ENCODE measurements at regions not wholly inside any gene's neighbourhood (a gene's known extent, or its start where the extent isn't known, plus 50 kb on each side); places are given as distances from the start of the nearest gene placed in this dataset.

- DNase-seq: no peak
These were observed 58.7 kb upstream of the TGM3 start for GRCh38 chr20:2237059-2237458.

DNA sequence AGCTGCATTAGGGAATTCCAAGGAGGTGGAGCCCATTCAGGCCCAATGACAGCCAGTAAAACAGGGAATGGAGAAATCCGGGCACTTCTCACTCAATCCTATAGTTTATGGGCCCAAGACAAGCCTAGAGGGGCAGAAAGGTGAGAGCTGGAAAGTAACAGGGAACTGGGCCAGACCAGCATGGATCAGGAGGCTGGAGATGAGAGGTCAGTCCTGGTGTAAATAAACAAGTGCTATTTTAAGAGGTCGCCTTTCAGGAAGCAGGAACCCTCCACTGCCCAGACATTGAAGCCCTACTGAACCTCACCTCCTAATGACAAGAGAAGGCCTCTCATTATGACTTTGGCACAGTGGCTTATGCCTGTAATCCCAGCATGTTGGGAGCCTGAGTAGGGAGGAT, 57.2 kb upstream of the TGM3 start:
- no peak for DNase-seq

- no peak for DNase-seq
These were observed 55.0 kb upstream of the TGM3 start for GRCh38 chr20:2240835-2241234.

DNA sequence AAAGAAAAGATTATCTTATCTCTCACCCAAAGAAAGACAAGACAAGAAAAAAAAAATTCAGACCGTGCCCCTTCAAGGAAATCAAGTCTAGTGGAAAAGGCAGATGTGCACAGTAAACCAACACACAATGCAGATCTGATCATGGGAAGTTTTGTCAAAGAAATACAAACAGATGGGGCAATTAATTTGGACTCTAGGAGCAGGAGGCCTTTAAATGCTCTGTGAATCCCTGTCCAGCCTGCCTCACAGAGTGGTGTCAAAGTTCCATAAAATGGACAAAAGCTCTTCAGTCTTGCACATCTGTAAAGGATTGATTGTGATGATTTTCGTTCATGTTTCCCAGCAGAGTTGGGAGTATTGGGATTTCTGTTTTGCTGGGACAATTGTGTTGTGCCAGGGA, 53.1 kb upstream of the TGM3 start:
- DNase-seq: no peak

- DNase-seq: no peak
These were observed 51.3 kb upstream of the TGM3 start for GRCh38 chr20:2244523-2244922.

DNA sequence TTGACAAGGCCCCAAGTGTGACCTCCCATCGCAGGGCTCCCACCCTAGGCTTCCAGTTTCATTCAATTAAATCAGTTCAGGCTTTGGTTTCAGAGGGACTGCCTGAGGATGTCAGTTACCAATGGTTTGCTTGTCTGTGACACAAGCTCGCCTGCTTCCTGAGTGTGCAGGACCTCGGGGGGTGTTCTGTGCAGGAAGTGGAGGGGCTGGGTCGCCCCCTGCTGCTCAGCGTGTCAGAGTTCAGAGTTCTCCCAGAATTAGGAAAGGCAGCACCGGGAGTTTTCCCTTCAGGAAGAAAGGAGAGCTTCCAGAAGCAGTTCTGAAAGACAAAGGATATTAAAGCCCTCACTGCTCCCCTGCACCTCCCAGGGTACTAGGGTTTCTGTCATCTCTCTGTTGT, 50.8 kb upstream of the TGM3 start:
- no peak for DNase-seq

GRCh38 chr20:2245637-2246036, 50.2 kb upstream of the TGM3 start:
- no peak for DNase-seq
